ENCODE measurements at regions not wholly inside any gene's neighbourhood (a gene's known extent, or its start where the extent isn't known, plus 50 kb on each side); places are given as distances from the start of the nearest gene placed in this dataset.
"Not testable (repeated sequence)": the region's sequence is repeated elsewhere in the genome, so short reads cannot be mapped to it uniquely, and the experiment has no call there.

GRCh38 chr10:81251457-81252115 lies 623.4 kb upstream of the NRG3 start:
- no peak for DNase-seq (ENCODE audit: low spot score)

- not testable (repeated sequence) for DNase-seq (ENCODE audit: low spot score)
Measured at GRCh38 chr10:81264991-81265390, 610.0 kb upstream of the NRG3 start.

- no peak for DNase-seq (ENCODE audit: low spot score)
Measured at GRCh38 chr10:81270051-81270450, 604.9 kb upstream of the NRG3 start.

- DNase-seq (ENCODE audit: low spot score), result no peak
Measured at GRCh38 chr10:81280497-81281479, 594.2 kb upstream of the NRG3 start.

GRCh38 chr10:81288544-81288943 lies 586.5 kb upstream of the NRG3 start:
- no peak for DNase-seq (ENCODE audit: low spot score)

GRCh38 chr10:81297292-81297691 lies 577.7 kb upstream of the NRG3 start:
- DNase-seq (ENCODE audit: low spot score), result no peak

- DNase-seq (ENCODE audit: low spot score), result no peak
Measured at GRCh38 chr10:81303656-81304055, 571.3 kb upstream of the NRG3 start.

- no peak for DNase-seq (ENCODE audit: low spot score)
Measured at GRCh38 chr10:81306971-81307782, 567.8 kb upstream of the NRG3 start.

GRCh38 chr10:81309041-81309552 lies 565.9 kb upstream of the NRG3 start:
- DNase-seq (ENCODE audit: low spot score), result no peak

- no peak for DNase-seq (ENCODE audit: low spot score)
Measured at GRCh38 chr10:81314471-81314870, 560.5 kb upstream of the NRG3 start.

- DNase-seq (ENCODE audit: low spot score), result no peak
Measured at GRCh38 chr10:81315026-81315425, 560.0 kb upstream of the NRG3 start.

GRCh38 chr10:81348003-81348402 lies 527.0 kb upstream of the NRG3 start:
- no peak for DNase-seq (ENCODE audit: low spot score)

- DNase-seq (ENCODE audit: low spot score), result no peak
Measured at GRCh38 chr10:81367132-81367531, 507.9 kb upstream of the NRG3 start.

GRCh38 chr10:81386817-81387216 lies 488.2 kb upstream of the NRG3 start:
- DNase-seq (ENCODE audit: low spot score), result no peak

GRCh38 chr10:81403451-81403850 lies 471.5 kb upstream of the NRG3 start:
- DNase-seq (ENCODE audit: low spot score), result no peak

- DNase-seq (ENCODE audit: low spot score), result no peak
Measured at GRCh38 chr10:81405399-81405798, 469.6 kb upstream of the NRG3 start.

- DNase-seq (ENCODE audit: low spot score), result peak; percentile 45
Measured at GRCh38 chr10:81414038-81414437, 461.0 kb upstream of the NRG3 start.

- DNase-seq (ENCODE audit: low spot score), result no peak
Measured at GRCh38 chr10:81426722-81427121, 448.3 kb upstream of the NRG3 start.

- DNase-seq (ENCODE audit: low spot score), result no peak
Measured at GRCh38 chr10:81428456-81429134, 446.4 kb upstream of the NRG3 start.

GRCh38 chr10:81439445-81439844 lies 435.5 kb upstream of the NRG3 start:
- no peak for DNase-seq (ENCODE audit: low spot score)

GRCh38 chr10:81441624-81442023 lies 433.4 kb upstream of the NRG3 start:
- DNase-seq (ENCODE audit: low spot score), result not testable (repeated sequence)
